H9 (cell line): ENCODE measurements at regions not wholly inside any gene's neighbourhood (a gene's known extent, or its start where the extent isn't known, plus 50 kb on each side); places are given as distances from the start of the nearest gene placed in this dataset.

Experiments
- DNase-seq: peaks from one replicate; pipeline ENCODE4 v3.0.0-alpha.2; 2017
- H2AFZ ChIP-seq: one replicate; pipeline ENCODE4 v1.6.1; 2013; ENCODE audit warnings: mild to moderate bottlenecking, low read length, control low read depth, moderate library complexity
- H2AK5ac ChIP-seq: 2 replicates; pipeline ENCODE4 v1.6.1; 2013; ENCODE audit warnings: low read length, control low read depth, mixed read lengths; ENCODE audit not compliant: insufficient read length
- H2BK120ac ChIP-seq: one replicate; pipeline ENCODE4 v1.6.1; 2013; ENCODE audit warnings: low read depth, mild to moderate bottlenecking, low read length, control low read depth, inconsistent platforms; ENCODE audit not compliant: poor library complexity, severe bottlenecking
- H2BK12ac ChIP-seq: 2 replicates; pipeline ENCODE4 v1.6.1; 2013; ENCODE audit warnings: low read length, control low read depth, mixed read lengths, low read depth; ENCODE audit not compliant: insufficient read length
- H2BK15ac ChIP-seq: 2 replicates; pipeline ENCODE4 v1.6.1; 2013; ENCODE audit warnings: low read depth, low read length, control low read depth
- H2BK20ac ChIP-seq: one replicate; pipeline ENCODE4 v1.6.1; 2013; ENCODE audit warnings: low read depth, mild to moderate bottlenecking, low read length, control low read depth, inconsistent platforms; ENCODE audit not compliant: poor library complexity, severe bottlenecking
- H2BK5ac ChIP-seq: 2 replicates; pipeline ENCODE4 v1.6.1; 2013; ENCODE audit warnings: low read length, control low read depth, mixed read lengths; ENCODE audit not compliant: insufficient read length
- H3K14ac ChIP-seq: 2 replicates; pipeline ENCODE4 v1.6.1; 2013; ENCODE audit warnings: low read length, control low read depth; ENCODE audit not compliant: insufficient read depth
- H3K18ac ChIP-seq: 2 replicates; pipeline ENCODE4 v1.6.1; 2013; ENCODE audit warnings: low read depth, mild to moderate bottlenecking, mixed read lengths, low read length, control low read depth; ENCODE audit not compliant: insufficient read length
- H3K23ac ChIP-seq: 2 replicates; pipeline ENCODE4 v1.6.1; 2013; ENCODE audit warnings: low read length, control low read depth, mixed read lengths, low read depth; ENCODE audit not compliant: insufficient read length
- H3K23me2 ChIP-seq: 2 replicates; pipeline ENCODE4 v1.6.1; 2013; ENCODE audit warnings: low read depth, mild to moderate bottlenecking, mixed read lengths, low read length, control low read depth; ENCODE audit not compliant: insufficient read length, poor library complexity, severe bottlenecking
- H3K27ac ChIP-seq: 2 replicates; pipeline ENCODE4 v1.5.1; 2013; ENCODE audit warnings: low read length, control low read depth, mixed read lengths, low read depth; ENCODE audit not compliant: insufficient read length
- H3K27me3 ChIP-seq: 2 replicates; pipeline ENCODE4 v1.6.1; 2013; ENCODE audit warnings: low read length, control low read depth, inconsistent platforms; ENCODE audit not compliant: insufficient read depth
- H3K4ac ChIP-seq: 2 replicates; pipeline ENCODE4 v1.6.1; 2013; ENCODE audit warnings: low read depth, mild to moderate bottlenecking, control low read depth, inconsistent platforms, low read length, moderate library complexity
- H3K4me1 ChIP-seq: 2 replicates; pipeline ENCODE4 v1.6.1; 2013; ENCODE audit warnings: low read length, control low read depth, inconsistent platforms; ENCODE audit not compliant: insufficient read depth
- H3K4me2 ChIP-seq: 2 replicates; pipeline ENCODE4 v1.6.1; 2013; ENCODE audit warnings: low read length, control low read depth, mixed read lengths; ENCODE audit not compliant: insufficient read length, insufficient read depth
- H3K56ac ChIP-seq: 2 replicates; pipeline ENCODE4 v1.6.1; 2013; ENCODE audit warnings: low read depth, mild to moderate bottlenecking, mixed read lengths, low read length, control low read depth; ENCODE audit not compliant: insufficient read length
- H3K79me1 ChIP-seq: 2 replicates; pipeline ENCODE4 v1.6.1; 2013; ENCODE audit warnings: low read depth, mild to moderate bottlenecking, moderate library complexity, low read length, control low read depth, inconsistent platforms; ENCODE audit not compliant: insufficient read depth, poor library complexity, severe bottlenecking
- H3K79me2 ChIP-seq: 2 replicates; pipeline ENCODE4 v1.6.1; 2013; ENCODE audit warnings: low read length, control low read depth, inconsistent platforms; ENCODE audit not compliant: insufficient read depth
- H3K9ac ChIP-seq: 2 replicates; pipeline ENCODE4 v1.6.1; 2013; ENCODE audit warnings: low read length, control low read depth, mixed read lengths; ENCODE audit not compliant: insufficient read length; ENCODE audit errors: extremely low read depth
- H3K9me3 ChIP-seq: one replicate; pipeline ENCODE4 v1.6.1; 2013; ENCODE audit warnings: low read depth, low read length, inconsistent platforms; ENCODE audit not compliant: control insufficient read depth
- H3T11ph ChIP-seq: one replicate; pipeline ENCODE4 v1.6.1; 2013; ENCODE audit warnings: mild to moderate bottlenecking, low read length, control low read depth, inconsistent platforms
- H4K20me1 ChIP-seq: one replicate; pipeline ENCODE4 v1.6.1; 2013; ENCODE audit not compliant: control insufficient read depth, insufficient read length, insufficient read depth
- H4K5ac ChIP-seq: 2 replicates; pipeline ENCODE4 v1.6.1; 2013; ENCODE audit warnings: low read depth, mild to moderate bottlenecking, mixed read lengths, low read length, control low read depth; ENCODE audit not compliant: insufficient read length
- H4K8ac ChIP-seq: replicated peaks from 2 replicates; pipeline ENCODE4 v1.6.1; 2013; ENCODE audit warnings: low read length, control low read depth, mixed read lengths, low read depth; ENCODE audit not compliant: insufficient read length
- H4K91ac ChIP-seq: 2 replicates; pipeline ENCODE4 v1.6.1; 2013; ENCODE audit warnings: low read depth, mild to moderate bottlenecking, moderate library complexity, mixed read lengths, low read length, control low read depth; ENCODE audit not compliant: insufficient read length
- H3K27ac Mint-ChIP-seq, 3 experiments: 2 replicates in 2 of 3; 3 replicates in 1 of 3; pipeline ENCODE4 v1.8.0; 2020 to 2021; ENCODE audit warnings: mixed read lengths in 3 of 3, mild to moderate bottlenecking in 1 of 3, moderate library complexity in 1 of 3
- H3K27me3 Mint-ChIP-seq: 2 replicates; pipeline ENCODE4 v1.8.0; 2021; ENCODE audit warnings: low read depth, mild to moderate bottlenecking, moderate library complexity, mixed read lengths
- H3K36me3 Mint-ChIP-seq, 3 experiments: 2 replicates in 2 of 3; 3 replicates in 1 of 3; pipeline ENCODE4 v1.8.0; 2020 to 2021; ENCODE audit warnings: low read depth in 3 of 3, mixed read lengths in 3 of 3; ENCODE audit not compliant: insufficient read depth in 1 of 3
- H3K4me1 Mint-ChIP-seq, 2 experiments: 2 replicates each; pipeline ENCODE4 v1.8.0; 2020; ENCODE audit warnings: mixed read lengths in 2 of 2
- H3K4me3 Mint-ChIP-seq, 2 experiments: 2 replicates in 1 of 2; 3 replicates in 1 of 2; pipeline ENCODE4 v1.8.0; 2020 to 2021; ENCODE audit warnings: mild to moderate bottlenecking in 2 of 2, mixed read lengths in 2 of 2, moderate library complexity in 1 of 2
- H3K9me3 Mint-ChIP-seq, 2 experiments: 2 replicates in 1 of 2; 3 replicates in 1 of 2; pipeline ENCODE4 v1.8.0; 2020; ENCODE audit warnings: mild to moderate bottlenecking in 2 of 2, mixed read lengths in 2 of 2, moderate library complexity in 1 of 2
- CTCF ChIP-seq: fragments of 200-600 bp; sonication (generic); conservative IDR thresholded peaks from 3 replicates; pipeline ENCODE4 v1.8.0; 2021; ENCODE audit warnings: antibody characterized with exemption, mild to moderate bottlenecking
- WGBS: extraction: QIAGEN DNeasy Blood & Tissue Kit; methylation state at CpG from one replicate; pipeline ENCODE4 v1.1.7; 2013; ENCODE audit warnings: missing lambda C conversion rate, low lambda C conversion rate, mixed read lengths; ENCODE audit not compliant: insufficient read length; ENCODE audit errors: extremely low coverage; 5-methylcytosine and 5-hydroxymethylcytosine counted together

- Mint-ChIP-seq H3K27me3 (peaks cover 12% of the 10 kb centered on the region), H3K9me3 (no peaks in the 10 kb centered on the region; a peak in 1 of 5 replicates), H3K27ac (peak overlapping the region in 1 of 3 experiments; percentile 76; a peak in 2 of 7 replicates), H3K4me3 (no peak overlapping the region), H3K36me3 (no peaks in the 10 kb centered on the region; a peak in 1 of 7 replicates), H3K4me1 (peaks cover 14 to 17% of the 10 kb centered on the region in 2 experiments)
- Histone ChIP-seq H3T11ph (no peak overlapping the region), H3K9ac (no peak overlapping the region), H3K23ac (no peak overlapping the region), H4K20me1 (no peaks in the 10 kb centered on the region), H2AK5ac (no peak overlapping the region), H2BK12ac (no peak overlapping the region), H3K56ac (no peak overlapping the region), H4K8ac (no peak overlapping the region), H3K27ac (no peak overlapping the region), H3K4me2 (no peak overlapping the region), H3K4ac (no peak overlapping the region), H2BK20ac (no peak overlapping the region), H3K23me2 (no peaks in the 10 kb centered on the region), H2BK15ac (no peak overlapping the region), H2AFZ (no peak overlapping the region), H2BK120ac (no peak overlapping the region), H3K79me1 (no peaks in the 10 kb centered on the region), H2BK5ac (no peak overlapping the region), H3K18ac (no peak overlapping the region), H3K4me1 (no peaks in the 10 kb centered on the region; the same call in 1 of the 2 replicates), H3K27me3 (no peaks in the 10 kb centered on the region), H4K91ac (no peak overlapping the region), H3K14ac (no peak overlapping the region), H4K5ac (no peak overlapping the region), H3K9me3 (no peaks in the 10 kb centered on the region), H3K79me2 (no peaks in the 10 kb centered on the region)
- DNase-seq: no peak
- no CpG with 5 or more reads among the region's 3 CpGs for WGBS
- no peak for TF ChIP-seq CTCF
Measured at GRCh38 chr4:26206999-26207398, 113.8 kb upstream of the RBPJ start.
